Loucy (cell line): ENCODE measurements at regions not wholly inside any gene's neighbourhood (a gene's known extent, or its start where the extent isn't known, plus 50 kb on each side); places are given as distances from the start of the nearest gene placed in this dataset.

ENCODE experiments used
- H2AFZ ChIP-seq: fragments of 200-600 bp; sonication (generic); 2 replicates; pipeline ENCODE4 v1.6.0; 2016; ENCODE audit warnings: antibody characterized with exemption, mild to moderate bottlenecking, low read length, moderate library complexity
- H3F3A ChIP-seq: fragments of 200-600 bp; 2 replicates; pipeline ENCODE4 v1.6.0; 2016; ENCODE audit warnings: antibody characterized with exemption, low read depth, mild to moderate bottlenecking
- H3K27me3 ChIP-seq: fragments of 200-600 bp; sonication (generic); 2 replicates; pipeline ENCODE4 v1.6.1; 2014; ENCODE audit warnings: low read length, mild to moderate bottlenecking; ENCODE audit not compliant: insufficient read depth, poor library complexity, severe bottlenecking
- H3K36me3 ChIP-seq: fragments of 200-600 bp; sonication (generic); 2 replicates; pipeline ENCODE4 v1.6.1; 2016; ENCODE audit warnings: low read length; ENCODE audit not compliant: insufficient read depth
- H3K4me1 ChIP-seq: fragments of 200-600 bp; sonication (generic); 2 replicates; pipeline ENCODE4 v1.5.1; 2014; ENCODE audit warnings: low read length, mild to moderate bottlenecking; ENCODE audit not compliant: insufficient read depth, poor library complexity, severe bottlenecking
- H3K4me2 ChIP-seq: fragments of 200-600 bp; sonication (generic); 2 replicates; pipeline ENCODE4 v1.6.0; 2014; ENCODE audit warnings: antibody characterized with exemption, low read length, low read depth, mild to moderate bottlenecking; ENCODE audit not compliant: poor library complexity, severe bottlenecking
- H3K4me3 ChIP-seq: fragments of 200-600 bp; sonication (generic); 2 replicates; pipeline ENCODE4 v1.5.1; 2014; ENCODE audit warnings: low read length, mild to moderate bottlenecking, mixed read lengths; ENCODE audit not compliant: poor library complexity, severe bottlenecking
- H3K79me2 ChIP-seq: fragments of 200-600 bp; sonication (generic); 2 replicates; pipeline ENCODE4 v1.6.1; 2014; ENCODE audit warnings: low read length; ENCODE audit not compliant: insufficient read depth
- H3K9ac ChIP-seq: fragments of 200-600 bp; sonication (generic); 2 replicates; pipeline ENCODE4 v1.6.0; 2014; ENCODE audit warnings: mild to moderate bottlenecking, low read depth, low read length, moderate library complexity; ENCODE audit not compliant: poor library complexity, severe bottlenecking
- H3K9me2 ChIP-seq: fragments of 200-600 bp; sonication (generic); replicated peaks from 2 replicates; pipeline ENCODE4 v1.6.1; 2016; ENCODE audit warnings: low read depth, low read length, mixed read lengths
- H3K9me3 ChIP-seq: fragments of 200-600 bp; sonication (generic); 2 replicates; pipeline ENCODE4 v1.6.1; 2014; ENCODE audit warnings: mild to moderate bottlenecking, antibody characterized with exemption, low read length, low read depth; ENCODE audit not compliant: insufficient read depth
- H4K20me1 ChIP-seq: fragments of 200-600 bp; sonication (generic); 2 replicates; pipeline ENCODE4 v1.6.0; 2014; ENCODE audit warnings: antibody characterized with exemption, low read length, mild to moderate bottlenecking; ENCODE audit not compliant: insufficient read depth, poor library complexity, severe bottlenecking
- EZH2phosphoT487 ChIP-seq: fragments of 200-600 bp; IDR thresholded peaks from 2 replicates; pipeline ENCODE4 v1.6.1; 2018; ENCODE audit warnings: antibody characterized with exemption, mild to moderate bottlenecking, moderate library complexity, borderline replicate concordance
- TF ChIP-seq, protein P1 (sequence below): fragments of 200-600 bp; sonication (generic); conservative IDR thresholded peaks from 2 replicates; pipeline ENCODE4 v1.5.1; 2014; ENCODE audit warnings: mild to moderate bottlenecking, antibody characterized with exemption, low read length

DNA sequence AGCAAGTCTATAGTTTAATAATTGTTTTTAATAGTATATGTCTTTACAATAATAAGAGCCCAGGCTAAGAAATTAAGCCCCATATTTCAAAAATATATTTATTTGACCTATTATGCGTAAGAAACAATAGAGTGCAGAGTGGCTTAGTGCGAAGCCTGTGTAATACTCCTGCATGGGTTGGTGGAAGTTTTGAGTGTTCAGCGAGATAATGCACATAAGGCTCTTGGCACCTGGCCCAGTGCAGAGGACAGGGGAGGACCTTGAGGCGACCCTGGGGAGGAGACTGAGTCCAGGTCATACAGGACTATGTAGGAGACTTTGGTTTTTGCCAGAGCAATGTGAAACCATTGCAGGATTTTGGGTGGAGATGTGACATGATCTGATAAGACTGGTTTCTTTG, 132.4 kb upstream of the ST6GAL2 start:
- TF ChIP-seq EZH2phosphoT487: no peak
- TF ChIP-seq, protein P1, sequence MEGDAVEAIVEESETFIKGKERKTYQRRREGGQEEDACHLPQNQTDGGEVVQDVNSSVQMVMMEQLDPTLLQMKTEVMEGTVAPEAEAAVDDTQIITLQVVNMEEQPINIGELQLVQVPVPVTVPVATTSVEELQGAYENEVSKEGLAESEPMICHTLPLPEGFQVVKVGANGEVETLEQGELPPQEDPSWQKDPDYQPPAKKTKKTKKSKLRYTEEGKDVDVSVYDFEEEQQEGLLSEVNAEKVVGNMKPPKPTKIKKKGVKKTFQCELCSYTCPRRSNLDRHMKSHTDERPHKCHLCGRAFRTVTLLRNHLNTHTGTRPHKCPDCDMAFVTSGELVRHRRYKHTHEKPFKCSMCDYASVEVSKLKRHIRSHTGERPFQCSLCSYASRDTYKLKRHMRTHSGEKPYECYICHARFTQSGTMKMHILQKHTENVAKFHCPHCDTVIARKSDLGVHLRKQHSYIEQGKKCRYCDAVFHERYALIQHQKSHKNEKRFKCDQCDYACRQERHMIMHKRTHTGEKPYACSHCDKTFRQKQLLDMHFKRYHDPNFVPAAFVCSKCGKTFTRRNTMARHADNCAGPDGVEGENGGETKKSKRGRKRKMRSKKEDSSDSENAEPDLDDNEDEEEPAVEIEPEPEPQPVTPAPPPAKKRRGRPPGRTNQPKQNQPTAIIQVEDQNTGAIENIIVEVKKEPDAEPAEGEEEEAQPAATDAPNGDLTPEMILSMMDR: no peak
- Histone ChIP-seq H3K9me2 (no peaks in the 10 kb centered on the region), H4K20me1 (no peaks in the 10 kb centered on the region), H3K4me3 (no peak overlapping the region), H3K4me2 (no peak overlapping the region), H3K4me1 (no peaks in the 10 kb centered on the region), H3K79me2 (no peaks in the 10 kb centered on the region), H3K9me3 (no peaks in the 10 kb centered on the region), H3K9ac (no peak overlapping the region), H3K36me3 (no peaks in the 10 kb centered on the region), H2AFZ (no peak overlapping the region), H3K27me3 (no peaks in the 10 kb centered on the region), H3F3A (no peaks in the 10 kb centered on the region)

DNA sequence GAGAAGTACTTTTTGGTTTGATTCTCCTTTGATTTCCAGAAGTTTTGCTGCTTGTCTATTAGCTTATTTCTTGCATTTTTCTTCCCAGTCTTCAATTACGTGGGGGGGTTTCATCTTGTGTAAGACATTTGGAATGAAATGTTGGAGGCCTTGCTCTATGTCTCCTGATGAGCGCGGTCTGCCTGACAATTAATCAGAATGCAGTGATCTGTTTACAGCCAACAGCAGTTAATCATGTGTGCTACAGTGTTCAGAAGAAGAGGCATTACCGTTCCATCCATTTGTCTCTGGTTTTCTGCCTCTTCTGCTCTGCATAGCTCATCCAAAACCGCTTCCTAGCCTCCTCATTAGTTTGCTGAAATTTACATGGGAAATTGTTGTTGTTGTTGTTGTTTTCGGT, 134.4 kb upstream of the ST6GAL2 start:
- Histone ChIP-seq H4K20me1 (no peaks in the 10 kb centered on the region), H3K79me2 (no peaks in the 10 kb centered on the region), H2AFZ (no peak overlapping the region), H3K4me1 (no peaks in the 10 kb centered on the region), H3K27me3 (no peaks in the 10 kb centered on the region), H3F3A (no peaks in the 10 kb centered on the region), H3K4me3 (no peak overlapping the region), H3K9me2 (no peaks in the 10 kb centered on the region), H3K9ac (no peak overlapping the region), H3K4me2 (no peak overlapping the region), H3K36me3 (no peaks in the 10 kb centered on the region), H3K9me3 (no peaks in the 10 kb centered on the region)
- TF ChIP-seq EZH2phosphoT487: no peak
- TF ChIP-seq, protein P1: no peak

DNA sequence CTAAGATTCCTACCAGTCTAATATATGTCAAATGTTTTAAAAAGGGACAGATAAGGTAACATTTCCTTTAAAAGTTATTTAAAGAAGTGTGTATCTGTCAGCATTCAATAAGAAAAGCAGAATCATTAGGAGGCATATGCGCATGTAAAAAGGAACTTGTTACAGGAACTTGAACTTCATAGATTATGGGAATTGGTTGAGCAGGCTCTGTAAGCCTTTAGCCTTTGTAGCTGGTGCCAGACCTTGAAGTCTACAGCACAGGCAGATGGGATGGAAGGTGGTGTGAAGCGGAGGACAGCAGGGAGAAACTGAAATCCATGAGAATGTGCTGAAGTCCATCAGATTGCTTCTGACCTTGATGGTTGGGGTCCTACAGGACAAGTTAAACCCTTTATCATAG, 138.3 kb upstream of the ST6GAL2 start:
- Histone ChIP-seq H3F3A (no peaks in the 10 kb centered on the region), H3K79me2 (no peaks in the 10 kb centered on the region), H3K36me3 (no peaks in the 10 kb centered on the region), H3K4me2 (no peak overlapping the region), H3K27me3 (no peaks in the 10 kb centered on the region), H2AFZ (no peak overlapping the region), H3K9me3 (no peaks in the 10 kb centered on the region), H3K4me3 (no peak overlapping the region), H3K9ac (no peak overlapping the region), H3K4me1 (no peaks in the 10 kb centered on the region), H4K20me1 (no peaks in the 10 kb centered on the region), H3K9me2 (no peaks in the 10 kb centered on the region)
- TF ChIP-seq, protein P1: no peak
- no peak for TF ChIP-seq EZH2phosphoT487
